HUDEP-2 (cell line): ENCODE measurements at regions not wholly inside any gene's neighbourhood (a gene's known extent, or its start where the extent isn't known, plus 50 kb on each side); places are given as distances from the start of the nearest gene placed in this dataset.
"Not testable (repeated sequence)": the region's sequence is repeated elsewhere in the genome, so short reads cannot be mapped to it uniquely, and the experiment has no call there.

Experiments used
- DNase-seq, 76 experiments: peaks; one replicate each; lab custom pipeline; 2025; ENCODE audit not compliant: unreplicated experiment in 76 of 76; lab: John Stamatoyannopoulos, UW

DNA sequence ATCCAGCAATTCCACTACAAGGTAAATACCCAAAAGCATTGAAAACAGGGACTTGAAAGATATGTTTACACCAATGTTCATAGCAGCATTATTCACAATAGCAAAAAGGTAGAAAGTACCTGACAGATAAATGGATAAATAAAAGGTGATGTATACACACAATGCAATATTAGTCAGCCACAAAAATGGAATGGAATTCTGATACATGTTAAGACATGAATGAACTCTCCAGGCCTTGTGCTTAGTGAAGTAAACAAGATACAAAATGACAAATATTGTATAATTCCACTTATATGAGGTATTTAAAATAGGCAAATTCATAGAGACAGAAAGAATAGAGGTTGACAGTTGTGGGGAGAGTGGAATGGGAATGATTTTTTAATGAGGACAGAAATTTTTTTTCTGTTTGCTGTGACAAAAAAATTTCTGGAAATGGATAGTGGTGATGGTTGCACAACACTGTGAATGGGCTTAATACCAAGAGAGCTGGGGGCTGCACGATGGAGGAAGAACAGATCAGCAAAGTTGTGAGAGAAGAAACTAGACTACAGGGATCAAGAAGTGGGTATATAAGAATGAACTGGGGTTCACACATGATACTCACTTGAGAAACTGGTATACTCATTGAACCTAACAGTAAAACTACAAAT is 137.2 kb downstream of the MZT1 start:
- DNase-seq, result no peak

DNA sequence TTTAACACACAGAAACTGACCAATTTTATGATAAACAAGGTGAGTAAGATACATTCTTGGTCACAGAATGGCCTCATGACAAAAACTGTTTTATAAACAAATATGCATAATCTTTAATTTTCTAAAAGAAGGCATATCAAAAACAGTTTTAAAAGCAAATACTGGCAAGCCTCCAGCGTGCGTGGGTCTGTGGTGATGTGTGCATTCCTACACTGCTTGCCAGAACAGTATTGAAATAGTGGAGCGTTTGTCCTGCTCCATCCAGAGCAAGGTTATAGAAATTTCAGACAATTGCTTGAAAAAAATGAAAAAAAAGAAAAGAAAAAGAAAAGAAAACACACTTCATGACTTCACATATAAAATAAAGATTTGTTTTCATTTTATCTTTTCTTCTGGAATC is 140.9 kb downstream of the MZT1 start:
- DNase-seq, result no peak

DNA sequence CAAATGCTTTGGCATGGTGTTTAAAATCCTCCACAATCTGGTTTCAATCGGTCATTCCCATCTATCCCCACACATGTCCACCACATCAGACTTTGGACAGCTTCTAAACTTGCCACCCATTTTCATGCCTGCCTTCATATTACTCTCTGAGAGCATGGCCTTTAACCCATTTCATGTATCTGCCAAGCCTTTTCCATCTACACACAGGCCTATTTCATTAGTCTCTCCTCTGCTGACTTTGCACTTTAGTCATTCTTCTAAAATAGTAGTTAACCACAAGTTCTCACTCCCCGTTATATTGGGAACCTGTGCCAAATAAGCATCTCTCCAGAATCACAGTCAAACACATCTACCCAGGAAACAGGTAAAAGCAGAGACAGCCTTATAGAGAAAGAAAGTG is 142.2 kb downstream of the MZT1 start:
- DNase-seq, result no peak

DNA sequence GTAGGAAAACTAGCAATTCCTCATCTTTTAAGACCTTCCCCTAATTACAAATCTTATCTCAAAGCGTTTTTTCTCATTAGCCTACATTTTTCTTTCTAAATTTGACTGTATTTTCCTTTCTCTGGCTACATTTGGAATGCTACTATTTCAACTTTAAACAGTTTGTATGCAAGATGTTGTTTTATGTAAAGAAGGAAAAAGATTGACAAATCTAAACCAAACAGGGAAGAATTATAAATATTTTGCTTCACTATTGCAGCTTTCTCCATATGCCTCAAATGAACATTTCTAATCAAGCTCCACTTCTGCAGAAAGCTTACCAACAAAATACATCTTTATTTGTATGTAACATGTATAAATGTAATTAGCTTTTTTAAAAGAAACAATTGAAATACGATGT is 156.2 kb downstream of the MZT1 start:
- DNase-seq, result no peak

DNA sequence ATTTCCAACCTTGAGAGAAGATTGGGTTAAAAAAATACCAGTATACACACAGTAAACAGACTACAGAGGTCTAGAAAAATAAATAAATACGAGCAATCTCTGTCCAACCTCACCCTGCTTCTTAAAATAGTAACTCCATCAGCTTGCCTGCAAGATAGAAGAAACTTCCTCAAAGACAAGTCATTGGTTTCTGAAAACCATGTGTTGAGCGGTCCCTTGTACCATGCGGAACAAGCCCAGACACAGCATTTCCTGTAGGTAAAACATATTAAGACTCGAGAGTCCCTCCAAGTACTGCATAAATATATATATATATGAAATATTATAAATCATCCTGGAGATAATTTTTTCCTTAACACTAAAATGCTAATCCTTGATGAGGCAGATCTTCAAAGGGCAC is 157.4 kb downstream of the MZT1 start:
- DNase-seq, result no peak

DNA sequence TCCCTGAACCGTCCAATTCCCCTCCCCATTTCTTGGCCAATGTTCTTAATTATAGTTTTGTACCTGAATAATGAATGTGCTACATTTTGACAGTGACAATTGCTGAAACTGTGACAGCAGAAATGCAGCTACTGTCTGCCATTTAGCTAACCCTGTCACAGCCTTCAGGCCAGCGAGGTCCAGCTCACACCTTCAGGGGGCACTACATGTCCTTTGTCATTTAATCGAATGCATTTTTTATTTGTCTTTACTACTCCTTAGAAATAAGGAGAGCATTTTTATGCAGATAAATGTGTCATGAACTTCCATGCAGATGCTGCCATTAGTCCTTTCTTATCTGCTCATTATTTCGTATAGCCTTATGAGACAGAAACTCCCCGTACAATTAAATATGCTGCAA is 159.9 kb downstream of the MZT1 start:
- no peak for DNase-seq

DNA sequence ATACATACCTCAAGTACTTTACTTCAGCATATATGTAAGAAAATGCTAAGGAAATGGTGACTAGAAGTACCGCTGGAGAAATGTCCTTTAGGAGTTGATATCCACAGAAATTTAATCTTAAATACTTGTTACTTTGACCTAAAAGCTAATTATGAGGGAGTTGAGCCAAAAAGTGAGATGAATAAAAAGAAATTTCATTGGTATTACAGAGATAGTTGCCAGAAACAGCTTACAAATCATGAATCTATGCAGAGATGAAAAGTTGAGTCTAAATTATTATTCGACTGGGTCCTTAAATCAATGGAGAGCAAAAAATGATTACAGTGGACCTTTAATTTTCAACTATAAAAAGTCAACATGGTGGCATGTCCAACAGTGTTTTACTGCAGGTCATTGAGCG is 160.9 kb downstream of the MZT1 start:
- no peak for DNase-seq

DNA sequence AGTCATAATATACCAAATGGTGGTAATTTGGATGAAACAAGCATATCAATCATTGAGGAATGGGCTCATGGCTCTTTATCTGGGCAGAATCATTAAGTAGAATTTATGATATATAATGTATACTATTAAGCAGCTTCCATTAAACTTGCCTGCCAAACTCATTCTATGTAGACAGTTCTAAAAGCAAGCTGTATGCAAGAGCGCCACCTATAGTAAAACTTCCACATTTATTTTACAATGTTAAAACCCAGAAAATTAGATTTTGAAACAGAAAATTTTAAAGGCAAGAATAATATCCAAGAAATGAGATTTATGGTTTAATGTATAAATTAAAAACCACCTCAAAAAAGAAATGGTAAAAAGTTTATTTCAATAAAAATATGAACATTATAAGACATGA is 161.5 kb downstream of the MZT1 start:
- peak in 9 of 76 experiments; percentile 0 to 23 (median 3) for DNase-seq

DNA sequence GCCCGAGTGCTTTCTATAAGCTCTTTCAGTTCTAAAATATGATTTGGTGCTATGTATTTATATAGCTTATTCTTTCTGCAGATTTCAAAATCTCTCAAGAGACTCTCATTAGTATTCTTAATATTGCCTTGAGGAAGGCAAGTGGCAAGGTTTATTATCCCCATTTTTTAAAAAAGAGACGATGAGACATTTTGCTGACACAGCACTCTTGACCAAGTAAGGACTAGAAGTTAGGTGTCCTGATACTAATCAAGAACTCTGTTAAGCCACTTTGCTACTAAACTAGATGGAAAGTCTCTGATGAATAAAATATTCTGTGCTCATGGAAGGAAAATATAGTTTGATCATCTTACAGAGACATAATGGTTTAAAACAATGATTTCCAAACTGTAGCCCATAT is 164.7 kb downstream of the MZT1 start:
- no peak for DNase-seq

DNA sequence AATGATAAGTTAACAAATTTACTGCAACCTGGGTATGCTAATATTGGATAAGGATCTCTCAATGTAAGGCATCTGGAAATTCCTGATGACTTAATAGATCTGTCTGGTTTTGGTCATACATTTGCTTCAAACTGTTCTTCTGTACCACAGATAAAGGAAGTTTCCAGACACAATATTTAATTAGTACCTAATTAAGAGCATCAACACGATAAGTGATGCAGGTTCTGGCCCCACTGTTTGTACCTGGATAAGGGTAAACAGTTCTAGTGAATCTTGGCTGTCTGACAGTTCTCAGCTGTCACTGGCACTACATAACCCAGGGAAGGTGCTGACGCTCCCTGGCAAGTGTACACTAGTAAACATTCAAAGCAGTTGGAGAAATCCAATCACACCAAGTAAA is 165.6 kb downstream of the MZT1 start:
- no peak for DNase-seq

DNA sequence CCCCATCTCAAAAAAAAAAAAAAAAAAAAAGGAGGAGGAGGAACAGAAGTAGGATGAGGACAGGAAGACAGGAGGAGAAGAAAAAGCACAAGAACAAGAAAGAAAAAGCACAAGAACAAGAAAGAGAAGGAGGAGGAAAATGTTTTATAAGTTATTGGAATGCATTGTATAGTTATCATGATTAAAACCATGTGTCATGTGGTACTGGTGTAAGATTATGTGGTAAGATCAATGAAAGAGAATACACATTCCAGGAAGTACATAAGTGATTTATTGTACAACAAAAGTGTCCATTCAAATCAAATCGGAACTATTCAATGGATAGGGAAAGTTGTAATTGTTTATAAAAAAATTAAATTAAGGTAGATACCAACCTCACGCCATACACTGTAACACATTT is 167.7 kb downstream of the MZT1 start:
- no peak for DNase-seq

DNA sequence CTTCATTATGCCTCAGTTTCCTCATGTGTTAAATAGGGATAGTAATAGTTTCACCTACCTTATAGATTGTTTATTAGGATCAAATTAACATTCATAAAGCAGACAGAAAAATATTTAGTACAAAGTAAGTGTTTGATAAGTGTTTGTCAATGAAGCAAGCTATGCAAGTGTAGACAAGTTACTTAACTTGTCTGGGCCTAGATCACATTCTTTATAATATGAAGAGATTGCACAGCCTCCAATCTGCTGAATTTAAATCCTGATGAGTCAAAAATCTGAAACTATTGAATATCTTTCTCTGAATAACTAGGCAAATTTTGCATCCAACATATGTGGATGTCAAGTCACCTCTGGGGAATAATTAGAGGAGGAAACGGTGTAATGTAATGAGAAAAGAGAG is 170.5 kb downstream of the MZT1 start:
- DNase-seq, result no peak

DNA sequence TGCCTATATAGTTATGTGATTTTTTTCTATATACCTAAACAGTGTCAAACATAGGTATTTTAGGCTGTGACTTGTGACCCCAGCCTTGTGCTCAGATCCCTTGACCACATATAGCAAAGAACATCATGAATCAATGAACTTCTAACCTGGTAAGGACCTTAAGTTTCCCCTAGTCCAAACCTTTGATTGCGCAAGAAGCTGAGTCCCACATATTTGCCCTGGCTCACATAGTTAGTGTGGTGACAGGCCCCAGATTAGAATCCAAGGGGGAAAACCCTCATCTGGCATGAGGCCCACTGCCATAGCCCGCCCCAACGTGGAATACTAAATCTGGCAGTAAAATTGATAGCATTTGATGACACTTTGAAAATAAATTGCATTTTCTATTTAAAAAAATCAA is 171.8 kb downstream of the MZT1 start:
- DNase-seq, result no peak

DNA sequence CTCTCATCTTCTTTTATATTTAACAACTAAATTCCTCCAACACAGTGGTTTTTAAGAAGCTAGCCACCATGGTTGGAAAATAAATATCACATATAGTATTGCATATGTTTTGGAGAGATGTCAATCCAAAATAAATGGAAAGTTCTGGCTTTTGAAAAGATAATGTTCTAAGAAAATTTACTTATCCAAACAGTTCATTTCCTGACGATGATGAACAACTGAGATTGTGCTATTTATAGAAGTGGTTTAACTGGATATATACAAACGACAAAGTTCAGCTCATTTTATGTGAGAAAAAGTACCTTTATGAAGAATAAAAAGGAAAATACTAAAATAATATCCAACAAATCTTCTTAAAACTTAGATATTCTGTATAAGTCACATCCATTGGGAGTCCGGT is 174.7 kb downstream of the MZT1 start:
- DNase-seq, result no peak

DNA sequence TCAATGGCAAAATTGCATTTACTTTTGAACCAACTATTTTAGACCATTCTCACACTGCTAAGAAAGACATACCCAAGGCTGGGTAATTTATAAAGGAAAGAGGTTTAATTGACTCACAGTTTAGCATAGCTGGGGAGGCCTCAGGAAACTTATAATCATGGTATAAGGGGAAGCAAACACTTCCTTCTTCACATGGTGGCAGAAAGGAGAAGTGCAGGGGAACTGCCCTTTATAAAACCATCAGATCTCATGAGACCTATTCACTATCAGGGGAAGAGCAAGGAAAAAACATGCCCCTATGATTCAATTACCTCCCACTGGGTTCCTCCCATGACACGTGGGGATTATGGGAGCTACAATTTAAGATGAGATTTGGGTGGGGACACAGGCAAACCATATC is 181.5 kb downstream of the MZT1 start:
- DNase-seq, result not testable (repeated sequence)

DNA sequence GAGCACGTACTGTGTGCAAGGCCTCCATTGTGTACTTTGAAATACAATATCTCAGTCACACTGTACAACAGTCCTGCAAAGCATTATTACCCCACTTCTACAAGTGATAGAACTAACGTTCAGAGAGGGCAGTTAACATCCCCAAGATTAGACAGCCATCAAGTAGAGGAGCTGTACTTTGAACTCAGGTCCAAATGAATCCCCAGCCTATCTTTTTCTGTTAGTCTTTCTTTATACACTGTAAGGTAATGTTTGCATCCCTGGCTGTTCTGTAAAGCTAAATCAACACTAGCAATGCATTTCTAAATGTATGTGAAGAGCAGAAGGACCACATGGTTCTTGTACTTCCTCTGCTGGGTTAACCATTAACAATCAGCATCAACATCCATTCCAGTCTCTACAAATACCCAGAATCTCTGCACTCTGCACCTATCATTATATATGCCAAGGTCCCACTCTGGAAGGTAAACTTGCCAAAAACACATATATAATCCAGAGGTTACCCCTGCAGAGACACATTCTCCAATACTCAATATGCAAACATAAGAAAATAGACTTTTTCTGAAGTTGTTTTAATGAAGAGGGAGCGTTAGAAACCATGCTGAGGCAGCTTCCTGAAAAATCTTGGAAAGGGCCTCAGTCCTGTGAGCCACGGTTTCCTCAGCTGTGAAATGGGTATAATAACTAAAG is 182.3 kb downstream of the MZT1 start:
- no peak for DNase-seq

DNA sequence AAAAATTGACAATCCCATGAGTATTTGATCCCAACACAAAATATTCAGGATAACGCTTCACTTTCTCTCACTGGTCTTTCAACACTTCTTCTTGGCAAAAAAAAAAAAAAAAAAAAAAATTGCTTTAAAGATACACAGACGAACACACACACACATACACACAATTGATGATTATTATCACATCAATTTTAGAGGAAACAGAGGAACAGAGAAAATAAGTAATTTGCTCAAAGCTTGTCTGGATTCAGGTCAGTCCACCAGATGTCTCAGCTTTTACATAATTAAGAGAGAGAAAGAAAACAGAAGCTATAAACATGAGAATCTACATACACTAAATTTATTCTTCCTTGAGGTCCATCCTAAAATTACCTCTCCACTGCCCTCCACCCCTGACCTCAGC is 183.4 kb downstream of the MZT1 start:
- no peak for DNase-seq

DNA sequence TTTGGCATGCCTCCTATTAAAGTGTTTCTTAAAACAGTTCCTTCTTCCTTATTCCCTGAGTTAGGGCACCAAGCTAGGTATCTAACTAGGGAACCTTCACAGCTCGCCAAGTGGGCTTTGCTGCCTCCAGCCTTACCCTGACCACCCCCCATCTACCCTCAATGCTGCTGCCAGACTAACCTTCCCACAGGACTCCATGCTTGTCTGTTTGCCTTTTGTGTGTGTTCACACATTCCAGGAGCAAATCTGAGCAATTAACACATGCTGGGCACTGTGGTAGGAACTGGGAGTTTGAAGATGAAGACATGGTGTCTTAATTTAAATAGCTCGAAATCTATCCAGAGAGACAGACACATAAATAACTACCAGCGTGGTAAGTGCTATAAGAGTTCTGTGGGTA is 185.2 kb downstream of the MZT1 start:
- DNase-seq, result no peak

DNA sequence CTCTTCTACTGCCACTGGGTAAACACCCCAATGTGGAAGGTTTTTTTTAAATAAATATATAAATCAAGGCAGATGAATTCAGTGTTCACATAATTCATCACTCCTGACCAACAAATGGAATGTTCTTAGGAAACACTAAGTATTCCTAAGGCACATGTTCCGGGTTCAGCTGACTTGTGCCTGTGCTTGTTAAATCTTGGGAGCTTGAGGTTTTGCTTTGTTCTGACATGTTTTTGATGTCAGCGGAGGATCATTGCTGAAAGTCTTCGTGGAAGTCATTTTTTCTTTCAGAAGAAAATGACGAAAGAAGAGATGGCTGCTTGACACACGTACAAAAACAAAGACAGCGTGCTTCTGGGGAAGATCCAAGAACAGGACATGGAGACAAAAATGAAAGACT is 185.8 kb downstream of the MZT1 start:
- no peak for DNase-seq

DNA sequence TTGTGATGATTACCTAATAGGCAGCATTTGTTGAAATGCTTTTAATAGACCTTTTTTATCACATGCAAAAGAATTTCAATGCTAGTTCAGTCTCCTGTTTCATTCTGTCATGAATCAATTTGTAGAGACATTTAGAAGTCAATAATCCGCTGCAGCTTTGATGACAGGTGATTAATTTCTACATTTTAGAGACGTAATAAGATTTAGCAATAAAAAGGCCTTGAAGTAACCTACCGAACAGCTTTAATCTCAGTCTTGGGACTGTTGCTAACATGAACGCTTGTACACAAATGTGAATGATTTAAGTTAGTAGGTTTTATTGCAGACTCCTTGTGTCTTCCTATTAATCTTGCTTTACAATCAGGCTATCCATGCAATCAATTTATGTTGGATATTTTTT is 186.5 kb downstream of the MZT1 start:
- no peak for DNase-seq

DNA sequence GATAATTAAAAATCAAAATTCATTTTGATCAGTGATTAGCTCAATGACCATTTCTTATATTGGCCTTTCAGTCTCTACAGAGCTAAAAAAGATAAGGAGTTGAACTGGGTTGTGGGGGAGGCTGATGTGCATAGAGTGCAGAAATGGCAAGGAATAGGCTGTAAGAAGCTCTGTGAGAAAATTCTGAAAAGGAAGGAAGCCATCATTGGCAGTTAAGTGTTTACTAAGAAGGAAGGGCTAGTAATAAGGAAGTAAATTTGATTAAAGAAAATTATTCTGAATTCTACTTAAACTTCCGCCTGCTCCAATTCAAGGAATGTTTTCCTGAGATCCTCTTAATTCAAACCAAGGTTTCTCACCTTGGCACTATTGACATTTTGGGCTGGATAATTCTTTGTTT is 187.5 kb downstream of the MZT1 start:
- DNase-seq, result no peak

DNA sequence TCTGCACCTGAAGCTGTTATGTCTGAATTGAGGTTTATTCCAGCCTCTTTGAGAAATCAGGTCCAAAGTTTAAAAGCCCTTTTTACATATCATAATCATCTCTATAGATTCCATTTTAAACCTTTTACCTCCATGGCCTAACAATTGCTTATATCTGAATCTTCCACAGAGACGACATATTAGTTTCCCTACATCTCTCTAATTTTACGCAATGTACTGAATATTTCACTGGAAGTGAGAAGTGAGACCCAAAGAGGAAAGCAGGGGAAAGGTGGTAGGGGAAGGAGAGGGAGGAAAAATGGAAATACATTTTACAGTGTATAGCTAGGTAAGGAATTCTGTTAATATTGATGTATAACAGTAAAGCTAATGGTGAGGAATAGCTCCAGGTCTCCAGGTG is 189.6 kb downstream of the MZT1 start:
- no peak for DNase-seq

DNA sequence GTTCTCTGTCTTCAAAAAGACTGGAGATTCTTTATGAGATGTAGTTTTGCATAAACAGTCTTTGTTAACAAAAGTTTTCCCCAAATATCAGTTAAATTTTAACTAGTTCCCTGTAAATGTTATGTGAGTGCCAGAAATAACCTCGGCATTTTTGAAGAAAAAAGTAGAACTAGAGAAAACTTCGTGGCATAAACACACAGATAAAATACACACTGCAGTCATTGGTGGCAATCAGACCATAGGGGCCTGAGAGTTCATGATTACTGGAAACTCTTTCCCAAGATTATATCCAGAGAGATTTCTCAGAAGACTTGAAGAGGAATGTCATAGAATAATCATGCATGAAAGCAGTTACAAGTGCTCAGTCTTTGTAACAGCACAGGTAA is 190.0 kb downstream of the MZT1 start:
- no peak for DNase-seq
